Activated CD8-positive, alpha-beta T cell treated with anti-CD3 and anti-CD28 coated beads for 36 hours (primary cell): ENCODE measurements at regions not wholly inside any gene's neighbourhood (a gene's known extent, or its start where the extent isn't known, plus 50 kb on each side); places are given as distances from the start of the nearest gene placed in this dataset.

Experiments used
- ATAC-seq: fragments of 200-7000 bp; cut with Tn5 transposase; one replicate; pipeline ENCODE4 v1.10.0; 2021; ENCODE audit warnings: mild to moderate bottlenecking, moderate library complexity
- CTCF ChIA-PET: fragments of 350-600 bp; sonication (Branson Sonifier 250); formaldehyde crosslinking; loops from one replicate; lab custom pipeline; 2021; ENCODE audit warnings: antibody characterized with exemption; lab: Charles Lee
- POLR2A ChIA-PET: fragments of 350-600 bp; sonication (Branson Sonifier 250); formaldehyde crosslinking; loops from one replicate; lab custom pipeline; 2021; ENCODE audit warnings: antibody characterized with exemption; lab: Charles Lee
- DNase-seq: peaks from one replicate; pipeline ENCODE4 v3.0.0-alpha.2; 2020
- H3K27ac Mint-ChIP-seq: one replicate; pipeline ENCODE4 v1.8.0; 2021; ENCODE audit warnings: mild to moderate bottlenecking, mixed read lengths
- H3K27me3 Mint-ChIP-seq: one replicate; pipeline ENCODE4 v1.8.0; 2021; ENCODE audit warnings: mixed read lengths
- H3K36me3 Mint-ChIP-seq: one replicate; pipeline ENCODE4 v1.8.0; 2021; ENCODE audit warnings: low read depth, mixed read lengths
- H3K4me1 Mint-ChIP-seq: one replicate; pipeline ENCODE4 v1.8.0; 2021; ENCODE audit warnings: low read depth, mixed read lengths
- H3K4me3 Mint-ChIP-seq: one replicate; pipeline ENCODE4 v1.8.0; 2021; ENCODE audit warnings: mild to moderate bottlenecking, moderate library complexity, mixed read lengths
- H3K9me3 Mint-ChIP-seq: one replicate; pipeline ENCODE4 v1.8.0; 2021; ENCODE audit warnings: mixed read lengths
- CTCF ChIP-seq: fragments of 200-600 bp; IDR thresholded peaks from one replicate; pipeline ENCODE4 v1.8.0; 2022; ENCODE audit warnings: antibody characterized with exemption, mild to moderate bottlenecking
- intact Hi-C: fragments of 100-400 bp; cut with micrococcal nuclease; formaldehyde crosslinking; loops from one replicate; pipeline ENCODE4 v1.10.0; 2022

- Mint-ChIP-seq H3K4me3 (no peak overlapping the region), H3K9me3 (no peaks in the 10 kb centered on the region), H3K4me1 (no peaks in the 10 kb centered on the region), H3K36me3 (no peaks in the 10 kb centered on the region), H3K27me3 (peaks cover 3% of the 10 kb centered on the region), H3K27ac (no peak overlapping the region)
- DNase-seq (no peak), ATAC-seq (no peak)
- CTCF ChIA-PET = no interaction called here
- no peak for TF ChIP-seq CTCF
- POLR2A ChIA-PET = no interaction called here
- intact Hi-C loops = no loop called here
Observed at GRCh38 chr4:128544272-128544671, 256.7 kb upstream of the PGRMC2 start.

- no peak for ATAC-seq
- Mint-ChIP-seq H3K27ac (no peak overlapping the region), H3K4me1 (no peaks in the 10 kb centered on the region), H3K9me3 (no peaks in the 10 kb centered on the region), H3K4me3 (no peak overlapping the region), H3K27me3 (peaks cover 3% of the 10 kb centered on the region), H3K36me3 (no peaks in the 10 kb centered on the region)
- ChIA-PET CTCF (no interaction called here), POLR2A (no interaction called here)
- no peak for TF ChIP-seq CTCF
- no peak for DNase-seq
- intact Hi-C loops = no loop called here
Observed at GRCh38 chr4:128543696-128544095, 256.1 kb upstream of the PGRMC2 start.

GRCh38 chr4:128542047-128542446, 254.4 kb upstream of the PGRMC2 start:
- no peak overlapping the region for H3K27ac Mint-ChIP-seq
- no peaks in the 10 kb centered on the region for H3K9me3 Mint-ChIP-seq
- no peaks in the 10 kb centered on the region for H3K36me3 Mint-ChIP-seq
- no peaks in the 10 kb centered on the region for H3K4me1 Mint-ChIP-seq
- CTCF ChIA-PET = interaction anchor here (0.7 kb wide), 1 partner anchor 32 kb away, joined by 4 read pairs; no protein-coding TSS in a partner anchor
- POLR2A ChIA-PET = no interaction called here
- intact Hi-C loops = no loop called here
- TF ChIP-seq CTCF = no peak
- H3K27me3 Mint-ChIP-seq = peaks cover 1% of the 10 kb centered on the region
- no peak overlapping the region for H3K4me3 Mint-ChIP-seq
- no peak for DNase-seq
- ATAC-seq = no peak

GRCh38 chr4:128540122-128540521, 252.5 kb upstream of the PGRMC2 start:
- Mint-ChIP-seq H3K27ac (no peak overlapping the region), H3K27me3 (peaks cover 4% of the 10 kb centered on the region), H3K4me3 (no peak overlapping the region), H3K36me3 (no peaks in the 10 kb centered on the region), H3K9me3 (no peaks in the 10 kb centered on the region), H3K4me1 (no peaks in the 10 kb centered on the region)
- intact Hi-C loops = no loop called here
- DNase-seq = no peak
- TF ChIP-seq CTCF = no peak
- no peak for ATAC-seq
- ChIA-PET CTCF (no interaction called here), POLR2A (no interaction called here)

- Mint-ChIP-seq H3K9me3 (no peaks in the 10 kb centered on the region), H3K36me3 (no peaks in the 10 kb centered on the region), H3K4me3 (no peak overlapping the region), H3K27me3 (peaks cover 4% of the 10 kb centered on the region), H3K27ac (no peak overlapping the region), H3K4me1 (no peaks in the 10 kb centered on the region)
- intact Hi-C loops = no loop called here
- no peak for ATAC-seq
- no peak for DNase-seq
- no peak for TF ChIP-seq CTCF
- CTCF ChIA-PET = interaction anchor here (0.6 to 1.3 kb wide), 2 partner anchors 10 to 223 kb away, joined by 3 read pairs; no protein-coding TSS in a partner anchor
- POLR2A ChIA-PET = no interaction called here
Observed at GRCh38 chr4:128538111-128538882, 250.7 kb upstream of the PGRMC2 start.
